ENCODE measurements at regions not wholly inside any gene's neighbourhood (a gene's known extent, or its start where the extent isn't known, plus 50 kb on each side); places are given as distances from the start of the nearest gene placed in this dataset.
"Not testable (repeated sequence)": the region's sequence is repeated elsewhere in the genome, so short reads cannot be mapped to it uniquely, and the experiment has no call there.

GRCh38 chr21:31520561-31521098 is 138.9 kb upstream of the SOD1 start:
- Histone ChIP-seq H3K27ac (no peak overlapping the region), H3K4me3 (no peak overlapping the region), H3K9me3 (no peaks in the 10 kb centered on the region), H3K4me1 (peaks cover 30% of the 10 kb centered on the region), H3K36me3 (ENCODE audit: low read depth, missing control alignments) (no peaks in the 10 kb centered on the region), H3K27me3 (no peaks in the 10 kb centered on the region)
- no peak for TF ChIP-seq CTCF (IDR thresholded peaks at IDR 0.05)
- TF ChIP-seq POLR2A (IDR thresholded peaks at IDR 0.05) = no peak
- intact Hi-C loops (cut with DNase I; ENCODE audit: low total_unique reads) = no loop called here
- WGBS, 2 donors = 72 to 79% methylated on average over 7 to 8 of the region's 8 CpGs
- DNase-seq = no peak

- Histone ChIP-seq H3K27ac (no peak overlapping the region), H3K9me3 (no peaks in the 10 kb centered on the region), H3K36me3 (ENCODE audit: low read depth, missing control alignments) (no peaks in the 10 kb centered on the region), H3K4me1 (peaks cover 35% of the 10 kb centered on the region), H3K4me3 (no peak overlapping the region), H3K27me3 (no peaks in the 10 kb centered on the region)
- no peak for DNase-seq
- intact Hi-C loops (cut with DNase I; ENCODE audit: low total_unique reads) = no loop called here
- WGBS, 2 donors = 72 to 79% methylated on average over 4 of the region's 4 CpGs
- no peak for TF ChIP-seq POLR2A (IDR thresholded peaks at IDR 0.05)
These were observed 140.9 kb upstream of the SOD1 start for GRCh38 chr21:31518580-31518979.

- no peak overlapping the region for H3K4me3 ChIP-seq
- intact Hi-C loops (cut with DNase I; ENCODE audit: low total_unique reads) = no loop called here
- H3K4me1 ChIP-seq = peaks cover 35% of the 10 kb centered on the region
- H3K9me3 ChIP-seq = no peaks in the 10 kb centered on the region
- WGBS, 2 donors = 47 to 58% methylated on average over 8 of the region's 8 CpGs
- peak overlapping the region; percentile 14 to 55 for H3K27ac ChIP-seq
- TF ChIP-seq CTCF (IDR thresholded peaks at IDR 0.05) (no peak), POLR2A (IDR thresholded peaks at IDR 0.05) (no peak)
- H3K36me3 ChIP-seq (ENCODE audit: low read depth, missing control alignments) = no peaks in the 10 kb centered on the region
- no peaks in the 10 kb centered on the region for H3K27me3 ChIP-seq
- no peak for DNase-seq
These were observed 141.7 kb upstream of the SOD1 start for GRCh38 chr21:31517664-31518414.

- peaks cover 29% of the 10 kb centered on the region for H3K4me1 ChIP-seq
- intact Hi-C loops (cut with DNase I; ENCODE audit: low total_unique reads) = no loop called here
- no peak overlapping the region for H3K4me3 ChIP-seq
- H3K36me3 ChIP-seq (ENCODE audit: low read depth, missing control alignments) = no peaks in the 10 kb centered on the region
- H3K9me3 ChIP-seq = no peaks in the 10 kb centered on the region
- no peak overlapping the region for H3K27ac ChIP-seq
- WGBS, 2 donors = 93% methylated on average over 2 of the region's 2 CpGs
- no peaks in the 10 kb centered on the region for H3K27me3 ChIP-seq
- no peak for DNase-seq
- TF ChIP-seq CTCF (IDR thresholded peaks at IDR 0.05) = no peak
- TF ChIP-seq POLR2A (IDR thresholded peaks at IDR 0.05) = no peak
These were observed 144.2 kb upstream of the SOD1 start for GRCh38 chr21:31515253-31515652.

GRCh38 chr21:31514598-31514997 is 144.9 kb upstream of the SOD1 start:
- intact Hi-C loops (cut with DNase I; ENCODE audit: low total_unique reads) = no loop called here
- no peaks in the 10 kb centered on the region for H3K27me3 ChIP-seq
- H3K4me1 ChIP-seq = peaks cover 29% of the 10 kb centered on the region
- H3K4me3 ChIP-seq = no peak overlapping the region
- TF ChIP-seq CTCF (IDR thresholded peaks at IDR 0.05) (no peak), POLR2A (IDR thresholded peaks at IDR 0.05) (no peak)
- no peak overlapping the region for H3K27ac ChIP-seq
- no peaks in the 10 kb centered on the region for H3K9me3 ChIP-seq
- 47 to 50% methylated on average over 12 of the region's 12 CpGs for WGBS, 2 donors
- DNase-seq = peak; percentile 74
- H3K36me3 ChIP-seq (ENCODE audit: low read depth, missing control alignments) = no peaks in the 10 kb centered on the region

GRCh38 chr21:31513541-31513940 is 146.0 kb upstream of the SOD1 start:
- H3K36me3 ChIP-seq (ENCODE audit: low read depth, missing control alignments) = not testable (repeated sequence)

GRCh38 chr21:31511999-31512398 is 147.5 kb upstream of the SOD1 start:
- H3K4me3 ChIP-seq; H3K36me3 ChIP-seq (ENCODE audit: low read depth, missing control alignments); H3K27ac ChIP-seq; H3K27me3 ChIP-seq; H3K9me3 ChIP-seq; intact Hi-C loops (cut with DNase I; ENCODE audit: low total_unique reads); DNase-seq: not testable (repeated sequence)
- H3K4me1 ChIP-seq = peaks cover 15% of the 10 kb centered on the region
- 84 to 89% methylated on average over 4 of the region's 4 CpGs for WGBS, 2 donors

More at GRCh38 chr21:31513541-31513940, 146.0 kb upstream of the SOD1 start:
- H3K27me3 ChIP-seq; DNase-seq; H3K9me3 ChIP-seq; intact Hi-C loops (cut with DNase I; ENCODE audit: low total_unique reads); H3K27ac ChIP-seq; H3K4me3 ChIP-seq: not testable (repeated sequence)
- peaks cover 29% of the 10 kb centered on the region for H3K4me1 ChIP-seq
- 87 to 93% methylated on average over 5 of the region's 5 CpGs for WGBS, 2 donors
